ENCODE measurements at regions not wholly inside any gene's neighbourhood (a gene's known extent, or its start where the extent isn't known, plus 50 kb on each side); places are given as distances from the start of the nearest gene placed in this dataset.

DNA sequence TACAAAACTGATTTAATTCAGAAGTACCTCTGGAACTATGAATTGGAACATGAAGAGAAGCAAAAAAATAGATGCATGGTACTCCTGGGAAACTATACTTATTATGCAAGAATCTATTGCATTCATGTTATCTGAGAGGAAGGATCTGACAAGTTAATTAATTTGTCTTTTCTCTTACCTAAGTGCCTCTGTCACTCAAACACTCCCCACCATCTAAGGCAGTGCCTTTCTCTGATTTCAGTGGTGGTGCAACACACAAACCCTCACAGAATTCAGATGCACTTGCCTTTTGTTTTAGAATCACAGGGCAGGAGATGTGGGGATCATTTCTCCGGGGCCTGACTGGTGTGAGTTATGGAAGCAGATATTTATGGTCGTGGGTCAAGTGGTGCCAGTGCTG is 52.5 kb upstream of the C9orf72 start:
- no peak for DNase-seq (ENCODE audit: low read depth)

DNA sequence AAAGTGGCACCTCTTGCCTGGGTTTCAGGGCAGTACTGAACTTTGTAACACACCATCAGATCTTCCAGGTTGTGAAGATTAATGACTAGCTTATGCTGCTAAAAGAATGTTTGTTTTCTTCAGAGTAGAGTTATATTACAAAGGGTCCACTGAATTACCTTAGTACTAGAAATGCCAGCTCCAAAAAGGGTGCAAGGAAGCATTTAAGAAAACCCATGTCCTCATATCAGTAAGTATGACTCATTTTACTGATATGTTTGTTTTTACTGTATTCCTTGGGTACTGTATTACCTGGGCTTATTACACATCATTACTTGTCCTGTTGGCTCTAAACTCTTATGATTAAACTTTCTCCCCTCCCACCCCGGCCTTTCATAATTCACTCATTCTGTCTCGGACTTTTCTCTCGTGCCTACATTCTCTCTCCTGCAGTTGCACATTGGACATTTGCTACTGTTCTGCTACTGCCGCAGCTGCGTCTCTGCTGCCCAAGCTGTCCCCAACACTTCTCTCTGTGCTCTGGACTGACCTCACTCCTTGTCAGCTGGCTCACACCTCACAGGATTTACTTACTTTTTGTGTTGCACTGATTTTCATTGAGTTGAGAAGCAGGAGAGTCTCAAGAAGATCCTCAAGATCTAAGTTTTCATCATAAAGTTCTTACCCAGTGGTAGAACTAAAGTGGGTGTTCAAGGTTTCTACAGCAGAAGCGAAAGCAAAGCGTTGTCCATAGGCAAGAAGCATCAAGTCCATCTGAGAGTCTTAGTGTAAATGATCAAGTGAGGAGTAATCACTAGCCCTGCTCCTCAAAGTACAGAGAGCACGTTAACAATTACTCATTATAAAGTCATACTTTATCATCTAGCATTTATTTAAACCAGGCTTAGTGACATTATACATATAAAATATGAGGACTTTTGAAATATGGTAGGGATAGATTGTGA is 53.2 kb upstream of the C9orf72 start:
- DNase-seq (ENCODE audit: low read depth), result no peak

DNA sequence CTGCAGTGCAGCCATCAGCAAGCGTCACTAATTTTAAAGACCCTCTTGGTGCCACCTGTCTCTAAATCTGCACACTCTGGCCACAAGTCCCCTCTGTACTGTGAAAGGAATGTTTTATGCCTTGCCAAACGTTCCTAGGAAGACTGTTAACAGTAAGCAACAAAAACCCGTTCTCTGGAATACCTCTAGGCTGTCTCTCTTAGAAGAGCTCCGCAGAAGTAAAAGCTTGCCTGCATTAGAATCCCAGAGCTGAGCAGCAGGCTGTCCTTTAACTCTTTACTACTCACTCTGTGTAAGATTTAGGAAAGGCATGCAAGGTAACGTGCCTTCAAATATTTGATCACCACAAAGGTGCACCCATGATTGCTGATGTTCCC is 53.9 kb upstream of the C9orf72 start:
- no peak for DNase-seq (ENCODE audit: low read depth)

DNA sequence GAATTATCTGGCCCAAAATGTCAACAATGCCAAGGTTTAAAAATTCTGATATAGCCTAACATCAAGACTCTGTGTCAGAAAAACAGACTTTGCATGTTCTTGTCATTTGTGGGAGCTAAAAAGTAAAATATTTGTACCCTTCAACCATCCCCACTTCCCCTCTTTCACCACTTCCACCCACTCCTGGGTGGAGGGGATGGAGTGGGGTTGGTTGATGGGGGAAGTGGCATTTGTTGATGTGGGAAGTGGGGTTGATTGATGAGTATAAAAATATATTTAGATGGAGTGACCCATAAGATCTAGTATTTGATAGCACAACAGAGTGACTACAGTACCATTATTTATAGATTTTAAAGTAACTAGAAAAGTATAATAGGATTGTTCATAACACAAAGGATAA is 55.0 kb upstream of the C9orf72 start:
- no peak for DNase-seq (ENCODE audit: low read depth)

- no peak for DNase-seq (ENCODE audit: low read depth)
Observed at GRCh38 chr9:27629425-27629824, 56.1 kb upstream of the C9orf72 start.

- no peak for DNase-seq (ENCODE audit: low read depth)
Observed at GRCh38 chr9:27632254-27632653, 59.0 kb upstream of the C9orf72 start.

DNA sequence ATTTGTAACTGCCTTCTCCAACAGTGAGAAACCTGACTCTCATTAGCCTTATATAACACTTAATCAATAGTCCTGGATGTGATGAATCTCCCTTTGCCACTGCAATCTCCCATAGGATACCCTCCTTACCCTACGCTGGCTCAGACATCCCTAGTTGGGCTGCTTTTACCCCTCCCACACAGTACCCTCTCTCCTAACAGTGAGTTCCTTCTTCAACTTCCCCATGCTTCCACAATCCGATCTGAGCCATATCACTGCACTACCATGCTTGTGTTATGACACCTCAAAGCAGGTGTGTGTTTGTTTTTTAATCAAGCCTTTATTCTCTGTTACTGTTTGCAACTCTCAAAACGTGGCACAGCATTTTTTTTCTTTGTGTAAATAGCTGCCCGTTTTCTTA is 60.5 kb upstream of the C9orf72 start:
- no peak for DNase-seq (ENCODE audit: low read depth)

- no peak for DNase-seq (ENCODE audit: low read depth)
Observed at GRCh38 chr9:27634879-27635278, 61.6 kb upstream of the C9orf72 start.

- no peak for DNase-seq (ENCODE audit: low read depth)
Observed at GRCh38 chr9:27638716-27639115, 65.4 kb upstream of the C9orf72 start.

DNA sequence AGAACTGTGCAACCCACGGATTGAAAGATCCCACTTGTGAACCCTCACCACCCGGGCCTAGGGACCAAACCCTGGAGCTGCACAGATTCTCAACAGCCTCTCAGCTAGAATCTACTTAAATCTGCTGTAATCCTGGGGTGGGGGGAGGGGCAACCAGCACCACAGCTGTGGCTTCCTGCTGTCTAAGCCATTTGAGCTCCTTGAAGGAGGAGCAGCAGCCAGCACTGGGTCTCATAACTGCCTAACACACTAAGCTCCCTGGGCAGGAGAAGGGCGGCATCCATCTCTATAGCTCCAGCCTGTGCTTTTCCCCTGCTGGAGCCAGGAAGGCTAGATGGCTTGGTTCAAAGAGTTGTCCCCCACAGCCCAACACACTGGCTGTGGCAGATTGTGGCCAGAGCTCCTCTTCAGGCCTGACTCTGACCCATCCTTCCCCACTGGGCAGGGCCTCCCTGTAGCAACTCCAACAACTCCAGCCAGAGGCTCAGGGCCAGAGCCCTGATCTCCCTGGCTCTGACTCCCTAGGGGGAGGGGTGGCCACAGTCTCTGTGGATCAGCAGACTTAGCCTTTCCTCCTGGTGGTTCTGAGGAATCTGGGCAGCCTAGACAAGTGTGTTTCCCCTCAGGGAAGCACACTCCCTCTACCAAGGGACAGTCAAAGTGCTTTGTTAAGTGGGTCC is 72.0 kb upstream of the C9orf72 start:
- no peak for DNase-seq (ENCODE audit: low read depth)

- DNase-seq (ENCODE audit: low read depth), result no peak
Observed at GRCh38 chr9:27653246-27653645, 80.0 kb upstream of the C9orf72 start.

DNA sequence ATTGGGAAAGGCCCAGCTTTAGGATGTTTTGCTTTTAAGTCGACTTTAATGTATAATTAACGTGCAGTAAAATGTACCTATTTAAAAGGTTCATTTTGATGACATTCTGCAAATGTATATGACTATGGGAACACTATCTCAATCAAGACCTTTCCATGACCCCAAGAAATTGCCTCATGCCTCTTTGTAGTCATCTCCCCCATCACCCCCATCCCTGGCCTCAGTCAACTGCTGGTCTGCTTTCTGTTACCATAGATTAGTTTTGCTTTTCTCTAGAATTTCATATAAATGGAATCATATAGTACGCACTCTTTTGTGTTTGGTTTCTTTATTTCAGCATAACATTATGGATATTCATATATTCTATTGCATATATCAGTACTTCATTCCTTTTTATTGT is 80.7 kb upstream of the C9orf72 start:
- DNase-seq (ENCODE audit: low read depth), result no peak

DNA sequence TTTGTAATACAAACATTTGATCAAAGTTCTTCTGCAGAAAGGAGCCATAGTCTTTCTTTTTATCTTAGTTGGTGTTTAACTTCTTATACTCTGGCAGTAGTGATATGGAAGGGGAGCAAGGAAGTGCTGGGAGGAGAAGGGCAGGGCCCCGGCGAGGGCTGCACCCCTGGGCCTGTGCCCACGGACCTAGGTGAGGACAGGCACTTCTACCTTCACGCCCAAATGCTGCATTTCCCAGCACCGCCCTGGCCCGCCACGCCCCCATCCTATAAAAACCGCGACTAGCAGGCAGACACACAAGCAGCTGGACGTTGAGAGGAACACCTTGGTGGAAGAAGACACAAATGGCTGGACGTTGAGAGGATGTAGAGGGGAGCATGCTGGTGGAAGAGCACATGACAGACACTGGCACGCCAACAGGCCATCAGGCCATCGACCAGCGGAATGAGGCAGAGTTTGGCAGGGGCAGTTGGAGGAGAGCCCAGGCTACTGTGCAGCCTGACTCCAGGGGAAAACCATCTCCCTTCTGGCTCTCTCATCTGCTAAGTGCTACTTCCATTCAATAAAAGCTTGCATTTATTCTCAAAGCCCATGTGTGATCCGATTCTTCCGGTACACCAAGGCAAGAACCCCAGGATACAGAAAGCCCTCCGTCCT is 81.5 kb upstream of the C9orf72 start:
- no peak for DNase-seq (ENCODE audit: low read depth)

- no peak for DNase-seq (ENCODE audit: low read depth)
Observed at GRCh38 chr9:27655441-27655840, 82.2 kb upstream of the C9orf72 start.

- DNase-seq (ENCODE audit: low read depth), result no peak
Observed at GRCh38 chr9:27659001-27659400, 85.7 kb upstream of the C9orf72 start.

- DNase-seq (ENCODE audit: low read depth), result no peak
Observed at GRCh38 chr9:27659571-27659970, 86.3 kb upstream of the C9orf72 start.

GRCh38 chr9:27660148-27660547 is 86.9 kb upstream of the C9orf72 start:
- DNase-seq (ENCODE audit: low read depth), result no peak

DNA sequence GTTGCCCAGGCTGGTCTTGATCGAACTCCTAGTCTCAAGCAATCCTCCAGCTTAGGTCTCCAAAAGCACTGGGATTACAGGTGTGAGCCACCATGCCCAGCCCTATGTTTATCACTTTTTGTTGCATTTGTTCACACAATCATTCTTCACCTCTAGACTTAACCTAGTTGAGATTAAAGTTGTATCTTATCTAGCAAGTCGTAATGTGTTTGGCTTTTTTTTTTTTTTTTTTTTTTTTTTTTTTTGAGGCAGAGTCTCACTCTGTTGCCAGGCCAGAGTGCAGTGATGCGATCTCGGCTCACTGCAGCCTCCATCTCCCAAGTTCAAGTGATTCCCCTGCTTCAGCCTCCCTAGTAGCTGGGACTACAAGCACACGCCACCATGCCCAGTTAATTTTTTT is 90.2 kb upstream of the C9orf72 start:
- DNase-seq (ENCODE audit: low read depth), result no peak

DNA sequence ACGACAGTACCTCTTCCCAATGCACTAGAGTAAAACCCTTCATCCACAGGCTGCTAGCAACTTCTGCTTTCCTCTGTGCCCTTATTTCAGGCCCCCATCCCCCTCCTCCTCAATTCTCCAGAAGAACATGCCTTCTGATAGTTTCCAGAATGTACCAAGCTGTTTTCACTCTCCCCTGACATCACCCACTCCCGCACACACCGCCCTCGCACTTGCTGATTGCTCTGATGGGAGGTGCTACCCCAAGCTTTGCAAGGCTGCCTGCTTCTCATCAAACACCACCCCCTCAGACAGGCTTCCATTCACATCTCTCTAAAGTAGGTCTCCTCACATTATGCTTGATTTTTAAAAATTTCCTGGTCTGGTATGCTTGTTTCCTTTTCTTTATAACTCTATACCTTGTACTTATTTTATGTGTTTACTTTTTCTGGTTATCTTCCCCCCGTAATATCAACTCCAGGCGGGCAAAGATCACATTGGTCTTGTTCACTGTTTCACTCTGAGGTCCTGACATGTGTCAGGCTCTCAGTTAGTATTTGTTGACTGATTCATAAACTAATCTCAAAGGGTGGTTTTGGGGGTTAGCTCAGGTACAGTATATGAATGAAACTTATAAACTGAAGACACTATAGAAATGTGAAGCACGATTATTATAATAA is 91.0 kb upstream of the C9orf72 start:
- no peak for DNase-seq (ENCODE audit: low read depth)

DNA sequence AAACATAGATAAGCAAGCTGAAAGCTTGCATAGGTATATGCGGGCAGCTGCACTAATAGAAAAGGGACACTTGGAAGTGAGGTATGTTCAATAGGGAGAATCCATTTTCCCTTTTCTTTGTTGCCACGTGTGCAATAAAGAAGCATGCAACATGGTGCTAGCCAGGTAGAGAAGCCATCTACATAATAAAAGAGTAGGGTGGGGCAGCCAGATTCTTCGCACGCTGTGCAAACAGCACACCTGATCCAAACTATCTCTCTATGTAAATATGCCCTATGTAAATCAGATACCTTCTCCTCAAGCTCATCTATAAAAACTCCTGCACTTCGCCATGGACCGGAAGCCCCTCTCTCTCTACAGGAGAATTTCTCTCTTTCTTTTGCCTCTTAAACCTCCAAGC is 91.9 kb upstream of the C9orf72 start:
- DNase-seq (ENCODE audit: low read depth), result no peak

GRCh38 chr9:27668280-27668679 is 95.0 kb upstream of the C9orf72 start:
- no peak for DNase-seq (ENCODE audit: low read depth)

DNA sequence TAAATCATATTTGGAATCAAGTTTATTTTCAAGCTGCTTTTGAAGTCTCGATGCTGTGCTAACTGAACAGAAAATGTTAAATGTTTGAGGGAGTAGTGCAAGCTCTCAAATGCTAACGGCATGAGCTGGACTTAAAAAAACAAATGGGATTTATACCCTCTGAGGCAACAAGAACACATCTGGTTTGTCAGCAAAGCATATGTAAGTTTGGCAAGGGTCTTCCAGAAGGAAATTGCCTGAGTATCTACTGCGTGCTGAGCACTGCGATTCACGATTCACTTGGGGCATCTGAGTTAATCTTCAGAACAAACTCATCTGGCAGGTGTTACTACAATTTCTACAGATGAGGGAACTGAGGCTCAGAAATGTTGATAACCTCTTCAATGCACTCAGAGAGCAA is 98.4 kb upstream of the C9orf72 start:
- DNase-seq (ENCODE audit: low read depth), result no peak

GRCh38 chr9:27672718-27673117 is 99.4 kb upstream of the C9orf72 start:
- DNase-seq (ENCODE audit: low read depth), result no peak
